Liver (tissue), 3 donors: ENCODE measurements at regions not wholly inside any gene's neighbourhood (a gene's known extent, or its start where the extent isn't known, plus 50 kb on each side); places are given as distances from the start of the nearest gene placed in this dataset.

ENCODE experiments used
- CTCF ChIP-seq: fragments of 150-350 bp; IDR thresholded peaks from 2 replicates; pipeline ENCODE4 v1.5.1; 2017; ENCODE audit warnings: improper control_type of control experiment, low read depth, low read length; ENCODE audit not compliant: missing input control
- FOXA2 ChIP-seq: IDR thresholded peaks from 2 replicates; pipeline ENCODE4 v1.6.1; 2016; ENCODE audit warnings: antibody characterized with exemption
- JUND ChIP-seq, 2 donors: IDR thresholded peaks; 2 replicates each; pipeline ENCODE4 v1.6.1; 2016; ENCODE audit warnings: antibody characterized with exemption in 2 of 2
- MAX ChIP-seq: IDR thresholded peaks from 2 replicates; pipeline ENCODE4 v1.6.1; 2016; ENCODE audit warnings: antibody characterized with exemption
- REST ChIP-seq: IDR thresholded peaks from 2 replicates; pipeline ENCODE4 v1.6.1; 2016; ENCODE audit warnings: antibody characterized with exemption, mild to moderate bottlenecking
- ZBTB33 ChIP-seq: IDR thresholded peaks from 2 replicates; pipeline ENCODE4 v1.6.1; 2016; ENCODE audit warnings: antibody characterized with exemption
- donor health status: healthy.
- donor health status: healthy.

- TF ChIP-seq MAX (no peak), CTCF (no peak), REST (peak; percentile 36), JUND (IDR thresholded peaks at IDR 0.05) (peak in 1 of 2 donors; percentile 85), FOXA2 (peak; percentile 99), ZBTB33 (no peak)
These were observed 198.6 kb downstream of the MEMO1 start for GRCh38 chr2:31812051-31812798.
